Fibroblast of lung (primary cell): ENCODE measurements at regions not wholly inside any gene's neighbourhood (a gene's known extent, or its start where the extent isn't known, plus 50 kb on each side); places are given as distances from the start of the nearest gene placed in this dataset.

Experiments used
- DNase-seq, 2 donors: peaks; one replicate each; pipeline versions ENCODE4 v3.0.0 to v3.0.0-alpha.2; 2010; ENCODE audit warnings: low read depth in 2 of 2
- H2AFZ ChIP-seq: 2 replicates; pipeline ENCODE4 v1.5.1; 2012; ENCODE audit warnings: low read length, control low read depth, inconsistent platforms
- H3K27ac ChIP-seq: 2 replicates; pipeline ENCODE4 v1.5.1; 2011; ENCODE audit warnings: low read length, control low read depth; ENCODE audit not compliant: insufficient read depth
- H3K27me3 ChIP-seq: 2 replicates; pipeline ENCODE4 v1.5.1; 2011; ENCODE audit warnings: mild to moderate bottlenecking, low read length; ENCODE audit not compliant: control insufficient read depth, insufficient read depth
- H3K36me3 ChIP-seq: 2 replicates; pipeline ENCODE4 v1.5.1; 2011; ENCODE audit warnings: low read length; ENCODE audit not compliant: control insufficient read depth, insufficient read depth
- H3K4me1 ChIP-seq: 2 replicates; pipeline ENCODE4 v1.5.1; 2011; ENCODE audit warnings: low read length; ENCODE audit not compliant: control insufficient read depth, insufficient read depth; ENCODE audit errors: extremely low read depth
- H3K4me2 ChIP-seq: 2 replicates; pipeline ENCODE4 v1.5.1; 2011; ENCODE audit warnings: low read length, control low read depth; ENCODE audit not compliant: insufficient read depth; ENCODE audit errors: extremely low read depth
- H3K4me3 ChIP-seq, 4 experiments: fragments of 200-600 bp in 1 of 4; sonication (generic) in 1 of 4; replicated peaks in 1 of 4; 2 replicates each; pipeline ENCODE4 v1.5.1; 2011 to 2016; ENCODE audit warnings: low read length in 4 of 4, low read depth in 3 of 4, mild to moderate bottlenecking in 3 of 4, control low read depth in 2 of 4, inconsistent platforms in 1 of 4, mixed read lengths in 1 of 4; ENCODE audit not compliant: insufficient read depth in 1 of 4; ENCODE audit errors: control extremely low read depth in 1 of 4
- H3K79me2 ChIP-seq: 2 replicates; pipeline ENCODE4 v1.5.1; 2012; ENCODE audit warnings: mild to moderate bottlenecking, low read length, inconsistent platforms; ENCODE audit not compliant: control insufficient read depth, insufficient read depth
- H3K9ac ChIP-seq: 2 replicates; pipeline ENCODE4 v1.5.1; 2011; ENCODE audit warnings: mild to moderate bottlenecking, low read length, control low read depth; ENCODE audit not compliant: insufficient read depth
- H3K9me3 ChIP-seq: 2 replicates; pipeline ENCODE4 v1.5.1; 2012; ENCODE audit warnings: low read depth, low read length; ENCODE audit not compliant: control insufficient read depth, insufficient read depth
- H4K20me1 ChIP-seq: 2 replicates; pipeline ENCODE4 v1.5.1; 2011; ENCODE audit warnings: low read length; ENCODE audit not compliant: control insufficient read depth, insufficient read depth; ENCODE audit errors: extremely low read depth
- EZH2 ChIP-seq: IDR thresholded peaks from 2 replicates; pipeline ENCODE4 v1.5.1; 2012; ENCODE audit warnings: low read length, control low read depth, mild to moderate bottlenecking; ENCODE audit errors: missing control alignments
- TF ChIP-seq, protein P1 (sequence below), 2 donors: IDR thresholded peaks in 1 of 2; conservative IDR thresholded peaks in 1 of 2; 1 replicate in 1 of 2; 2 replicates in 1 of 2; pipeline ENCODE4 v1.5.1; 2011 to 2012; ENCODE audit warnings: low read length in 2 of 2, control low read depth in 1 of 2, inconsistent platforms in 1 of 2, low read depth in 1 of 2, mild to moderate bottlenecking in 1 of 2

GRCh38 chr5:104139840-104140239, 577.3 kb upstream of the NUDT12 start:
- Histone ChIP-seq H3K4me1 (no peaks in the 10 kb centered on the region), H3K36me3 (no peaks in the 10 kb centered on the region), H3K27ac (no peak overlapping the region), H4K20me1 (no peaks in the 10 kb centered on the region), H3K4me3 (no peak overlapping the region), H3K27me3 (no peaks in the 10 kb centered on the region), H3K79me2 (no peaks in the 10 kb centered on the region), H3K9me3 (no peaks in the 10 kb centered on the region), H3K4me2 (no peak overlapping the region), H2AFZ (no peak overlapping the region), H3K9ac (no peak overlapping the region)
- DNase-seq = no peak
- no peak for TF ChIP-seq EZH2
- TF ChIP-seq, protein P1, sequence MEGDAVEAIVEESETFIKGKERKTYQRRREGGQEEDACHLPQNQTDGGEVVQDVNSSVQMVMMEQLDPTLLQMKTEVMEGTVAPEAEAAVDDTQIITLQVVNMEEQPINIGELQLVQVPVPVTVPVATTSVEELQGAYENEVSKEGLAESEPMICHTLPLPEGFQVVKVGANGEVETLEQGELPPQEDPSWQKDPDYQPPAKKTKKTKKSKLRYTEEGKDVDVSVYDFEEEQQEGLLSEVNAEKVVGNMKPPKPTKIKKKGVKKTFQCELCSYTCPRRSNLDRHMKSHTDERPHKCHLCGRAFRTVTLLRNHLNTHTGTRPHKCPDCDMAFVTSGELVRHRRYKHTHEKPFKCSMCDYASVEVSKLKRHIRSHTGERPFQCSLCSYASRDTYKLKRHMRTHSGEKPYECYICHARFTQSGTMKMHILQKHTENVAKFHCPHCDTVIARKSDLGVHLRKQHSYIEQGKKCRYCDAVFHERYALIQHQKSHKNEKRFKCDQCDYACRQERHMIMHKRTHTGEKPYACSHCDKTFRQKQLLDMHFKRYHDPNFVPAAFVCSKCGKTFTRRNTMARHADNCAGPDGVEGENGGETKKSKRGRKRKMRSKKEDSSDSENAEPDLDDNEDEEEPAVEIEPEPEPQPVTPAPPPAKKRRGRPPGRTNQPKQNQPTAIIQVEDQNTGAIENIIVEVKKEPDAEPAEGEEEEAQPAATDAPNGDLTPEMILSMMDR (conservative IDR thresholded peaks at IDR 0.05 in 1 of 2, IDR thresholded peaks at IDR 0.05 in 1 of 2; ENCODE audit: low read depth in 1 of 2, low read length in 2 of 2) = no peak

- H3K4me1 ChIP-seq = no peaks in the 10 kb centered on the region
- no peaks in the 10 kb centered on the region for H3K36me3 ChIP-seq
- H3K79me2 ChIP-seq = no peaks in the 10 kb centered on the region
- no peak overlapping the region for H3K9ac ChIP-seq
- TF ChIP-seq, protein P1 (conservative IDR thresholded peaks at IDR 0.05 in 1 of 2, IDR thresholded peaks at IDR 0.05 in 1 of 2; ENCODE audit: low read depth in 1 of 2, low read length in 2 of 2) = no peak
- no peak for TF ChIP-seq EZH2
- no peak overlapping the region for H3K4me2 ChIP-seq
- no peaks in the 10 kb centered on the region for H3K27me3 ChIP-seq
- no peak overlapping the region for H2AFZ ChIP-seq
- H3K27ac ChIP-seq = no peak overlapping the region
- H3K9me3 ChIP-seq = no peaks in the 10 kb centered on the region
- no peak overlapping the region for H3K4me3 ChIP-seq
- DNase-seq = peak in 1 of 2 donors; percentile 51
- no peaks in the 10 kb centered on the region for H4K20me1 ChIP-seq
Observed at GRCh38 chr5:104130320-104130719, 567.7 kb upstream of the NUDT12 start.

GRCh38 chr5:104128348-104128747, 565.8 kb upstream of the NUDT12 start:
- Histone ChIP-seq H4K20me1 (no peaks in the 10 kb centered on the region), H3K36me3 (no peaks in the 10 kb centered on the region), H3K27me3 (no peaks in the 10 kb centered on the region), H3K27ac (no peak overlapping the region), H3K9me3 (no peaks in the 10 kb centered on the region), H2AFZ (no peak overlapping the region), H3K79me2 (no peaks in the 10 kb centered on the region), H3K4me3 (no peak overlapping the region), H3K9ac (no peak overlapping the region), H3K4me1 (no peaks in the 10 kb centered on the region), H3K4me2 (no peak overlapping the region)
- no peak for DNase-seq
- TF ChIP-seq EZH2 = no peak
- TF ChIP-seq, protein P1 (conservative IDR thresholded peaks at IDR 0.05 in 1 of 2, IDR thresholded peaks at IDR 0.05 in 1 of 2; ENCODE audit: low read depth in 1 of 2, low read length in 2 of 2) = no peak
